ENCODE measurements at regions not wholly inside any gene's neighbourhood (a gene's known extent, or its start where the extent isn't known, plus 50 kb on each side); places are given as distances from the start of the nearest gene placed in this dataset.

- no peaks in the 10 kb centered on the region for H3K9me3 ChIP-seq (ENCODE audit: low read depth)
- peak overlapping the region; percentile 90 for H3K4me3 ChIP-seq
- DNase-seq (ENCODE audit: low spot score), result peak; percentile 72
- no peaks in the 10 kb centered on the region for H3K36me3 ChIP-seq (replicated peaks; ENCODE audit: insufficient read depth, low read depth)
- no peaks in the 10 kb centered on the region for H3K27me3 ChIP-seq
- peak overlapping the region; percentile 87 for H3K27ac ChIP-seq
- H3K79me2 ChIP-seq, result peaks cover 29% of the 10 kb centered on the region
- H3K4me2 ChIP-seq, result peak overlapping the region; percentile 94
- H3K4me1 ChIP-seq (ENCODE audit: insufficient read depth), result peaks cover 38% of the 10 kb centered on the region
- H2AFZ ChIP-seq, result peak overlapping the region; percentile 55
- H3K9me2 ChIP-seq (replicated peaks; ENCODE audit: insufficient read depth), result no peaks in the 10 kb centered on the region
- no peak for TF ChIP-seq CTCF (IDR thresholded peaks at IDR 0.05; ENCODE audit: poor library complexity)
- no peak for TF ChIP-seq EZH2 (IDR thresholded peaks at IDR 0.05; ENCODE audit: borderline replicate concordance)
- no peak for TF ChIP-seq EZH2phosphoT487 (IDR thresholded peaks at IDR 0.05; ENCODE audit: low read depth, severe bottlenecking, unreplicated experiment)
- peaks cover 15% of the 10 kb centered on the region for H4K20me1 ChIP-seq (ENCODE audit: insufficient read depth, poor library complexity, severe bottlenecking)
- under 1% methylated on average over 36 of the region's 62 CpGs for WGBS (ENCODE audit: low lambda C conversion rate, missing lambda C conversion rate)
These were observed 58.0 kb upstream of the GSE1 start for GRCh38 chr16:85554889-85555718.

DNA sequence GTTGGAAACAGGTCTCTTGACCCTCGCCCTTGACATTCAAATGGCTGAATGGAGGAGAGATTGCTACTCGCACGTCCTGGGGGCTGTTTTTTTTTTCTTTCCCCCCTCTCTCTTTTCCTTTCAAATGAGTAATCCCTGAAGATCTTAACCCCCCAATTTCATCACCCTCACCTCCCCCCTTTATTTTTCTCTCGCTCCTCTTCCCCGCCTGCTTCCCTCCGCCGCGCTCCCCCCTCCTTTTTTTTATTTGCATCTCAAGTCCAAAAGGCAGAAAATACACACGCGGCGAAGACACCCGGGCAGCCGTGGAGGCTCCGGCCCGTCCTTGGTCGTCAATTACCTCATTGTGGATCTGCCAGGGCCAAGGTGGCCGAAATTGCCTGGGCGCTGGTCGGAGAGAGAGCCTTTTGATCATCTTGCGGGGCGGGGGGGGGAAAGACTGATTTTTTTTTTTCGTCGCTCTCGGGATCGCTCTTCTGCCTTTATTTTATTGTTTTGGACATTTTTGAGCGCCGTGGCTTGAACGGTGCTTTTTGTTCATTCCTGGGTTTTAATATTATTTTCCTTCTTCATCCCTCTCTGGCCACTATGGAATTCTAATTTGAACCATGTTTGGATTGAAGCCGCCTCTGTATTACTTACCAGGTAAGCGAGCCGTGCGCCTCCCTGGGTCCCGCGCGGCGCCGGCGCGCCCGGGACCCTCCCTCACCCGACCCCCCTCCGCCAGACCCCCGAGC lies 57.2 kb upstream of the GSE1 start:
- Histone ChIP-seq H3K27me3 (no peaks in the 10 kb centered on the region), H3K4me2 (peak overlapping the region; percentile 94), H2AFZ (no peak overlapping the region), H3K4me1 (ENCODE audit: insufficient read depth) (peaks cover 38% of the 10 kb centered on the region), H3K79me2 (peaks cover 37% of the 10 kb centered on the region), H3K36me3 (replicated peaks; ENCODE audit: insufficient read depth, low read depth) (no peaks in the 10 kb centered on the region), H3K9me3 (ENCODE audit: low read depth) (no peaks in the 10 kb centered on the region), H3K27ac (peak overlapping the region; percentile 87), H3K9me2 (replicated peaks; ENCODE audit: insufficient read depth) (no peaks in the 10 kb centered on the region), H4K20me1 (ENCODE audit: insufficient read depth, poor library complexity, severe bottlenecking) (peaks cover 19% of the 10 kb centered on the region), H3K4me3 (peak overlapping the region; percentile 90)
- no peak for DNase-seq (ENCODE audit: low spot score)
- TF ChIP-seq EZH2phosphoT487 (IDR thresholded peaks at IDR 0.05; ENCODE audit: low read depth, severe bottlenecking, unreplicated experiment), result no peak
- TF ChIP-seq EZH2 (IDR thresholded peaks at IDR 0.05; ENCODE audit: borderline replicate concordance), result no peak
- no peak for TF ChIP-seq CTCF (IDR thresholded peaks at IDR 0.05; ENCODE audit: poor library complexity)
- WGBS (ENCODE audit: low lambda C conversion rate, missing lambda C conversion rate), result 2% methylated on average over 42 of the region's 43 CpGs

DNA sequence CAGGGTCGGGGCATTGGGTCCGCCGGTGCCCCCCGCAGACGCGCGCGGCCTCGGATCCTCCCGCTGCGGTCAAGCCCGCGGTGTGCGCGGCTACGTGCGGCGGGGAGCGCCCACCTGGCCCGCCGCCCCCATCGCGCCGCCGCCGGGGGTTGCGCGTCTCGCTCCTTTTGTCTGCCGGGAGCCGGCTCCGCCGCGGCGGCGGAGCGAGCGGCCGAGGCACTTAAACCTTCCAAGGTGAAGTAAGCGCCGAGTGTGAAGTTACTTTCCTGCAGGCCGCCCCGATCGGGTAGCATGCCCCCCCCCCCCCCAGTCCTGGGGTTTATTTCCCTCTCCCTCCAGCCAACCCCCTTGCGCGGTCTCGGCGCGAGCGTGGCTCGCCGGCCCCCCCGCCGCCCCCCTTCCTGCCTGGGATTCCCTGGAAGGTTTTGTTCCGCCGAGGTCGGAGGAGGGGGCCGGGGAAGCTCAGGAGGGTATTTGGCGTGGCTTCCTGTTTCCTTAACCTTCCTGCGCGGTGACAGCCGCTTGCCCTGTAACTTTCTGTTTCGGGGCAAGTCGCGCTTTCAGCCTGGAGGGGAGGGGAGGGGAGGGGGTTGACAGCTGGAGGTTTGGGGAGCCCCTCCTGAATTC lies 56.6 kb upstream of the GSE1 start:
- H3K27ac ChIP-seq, result peak overlapping the region; percentile 87
- H3K4me2 ChIP-seq, result peak overlapping the region; percentile 94
- 0% methylated on average over 21 of the region's 65 CpGs for WGBS (ENCODE audit: low lambda C conversion rate, missing lambda C conversion rate)

More for the DNA sequence above, 56.6 kb upstream of the GSE1 start:
- H3K4me3 ChIP-seq, result peak overlapping the region; percentile 90
- H2AFZ ChIP-seq, result peak overlapping the region; percentile 8
- DNase-seq (ENCODE audit: low spot score), result peak; percentile 64
- no peaks in the 10 kb centered on the region for H3K9me2 ChIP-seq (replicated peaks; ENCODE audit: insufficient read depth)
- H3K27me3 ChIP-seq, result no peaks in the 10 kb centered on the region
- H3K4me1 ChIP-seq (ENCODE audit: insufficient read depth), result peaks cover 41% of the 10 kb centered on the region
- no peaks in the 10 kb centered on the region for H3K9me3 ChIP-seq (ENCODE audit: low read depth)
- no peaks in the 10 kb centered on the region for H3K36me3 ChIP-seq (replicated peaks; ENCODE audit: insufficient read depth, low read depth)
- TF ChIP-seq EZH2 (IDR thresholded peaks at IDR 0.05; ENCODE audit: borderline replicate concordance) (no peak), EZH2phosphoT487 (IDR thresholded peaks at IDR 0.05; ENCODE audit: low read depth, severe bottlenecking, unreplicated experiment) (no peak), CTCF (IDR thresholded peaks at IDR 0.05; ENCODE audit: poor library complexity) (no peak)
- peaks cover 23% of the 10 kb centered on the region for H4K20me1 ChIP-seq (ENCODE audit: insufficient read depth, poor library complexity, severe bottlenecking)
- peaks cover 44% of the 10 kb centered on the region for H3K79me2 ChIP-seq

Measured in hepatocyte (in vitro differentiated cells).